Body of pancreas (tissue), 4 donors: ENCODE measurements at regions not wholly inside any gene's neighbourhood (a gene's known extent, or its start where the extent isn't known, plus 50 kb on each side); places are given as distances from the start of the nearest gene placed in this dataset.

Experiments used
- POLR2A ChIP-seq, 3 donors: fragments of 450-650 bp; IDR thresholded peaks; one replicate each; pipeline ENCODE4 v1.6.1; 2016; ENCODE audit warnings: antibody characterized with exemption in 3 of 3, mild to moderate bottlenecking in 2 of 3
- TF ChIP-seq, protein P1 (sequence below), 7 experiments: fragments of 450-650 bp in 4 of 7; fragments of 200-600 bp in 3 of 7; sonication (generic) in 3 of 7; IDR thresholded peaks; one replicate each; pipeline ENCODE4 v1.5.1; 2016 to 2019; ENCODE audit warnings: antibody characterized with exemption in 7 of 7

DNA sequence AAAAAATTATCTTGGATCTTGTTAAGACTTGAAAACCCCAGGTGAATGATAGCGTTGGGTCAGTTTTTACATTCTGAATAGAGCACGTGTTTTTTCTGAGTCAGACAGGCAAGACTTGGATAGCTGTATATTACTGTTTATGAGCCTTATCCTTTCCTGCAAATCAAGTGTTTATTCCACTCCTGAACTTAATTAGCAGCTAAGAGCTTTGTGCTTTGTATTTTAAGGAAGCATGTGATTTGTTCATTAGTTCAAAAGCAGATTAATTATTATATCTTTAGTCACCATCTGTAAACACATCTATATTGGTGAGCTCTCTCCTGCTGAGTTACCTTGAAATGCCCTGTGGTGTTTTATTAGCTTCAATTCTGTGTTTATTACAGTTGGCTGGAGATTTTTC lies 98.6 kb upstream of the PRPS1L1 start:
- TF ChIP-seq, protein P1, sequence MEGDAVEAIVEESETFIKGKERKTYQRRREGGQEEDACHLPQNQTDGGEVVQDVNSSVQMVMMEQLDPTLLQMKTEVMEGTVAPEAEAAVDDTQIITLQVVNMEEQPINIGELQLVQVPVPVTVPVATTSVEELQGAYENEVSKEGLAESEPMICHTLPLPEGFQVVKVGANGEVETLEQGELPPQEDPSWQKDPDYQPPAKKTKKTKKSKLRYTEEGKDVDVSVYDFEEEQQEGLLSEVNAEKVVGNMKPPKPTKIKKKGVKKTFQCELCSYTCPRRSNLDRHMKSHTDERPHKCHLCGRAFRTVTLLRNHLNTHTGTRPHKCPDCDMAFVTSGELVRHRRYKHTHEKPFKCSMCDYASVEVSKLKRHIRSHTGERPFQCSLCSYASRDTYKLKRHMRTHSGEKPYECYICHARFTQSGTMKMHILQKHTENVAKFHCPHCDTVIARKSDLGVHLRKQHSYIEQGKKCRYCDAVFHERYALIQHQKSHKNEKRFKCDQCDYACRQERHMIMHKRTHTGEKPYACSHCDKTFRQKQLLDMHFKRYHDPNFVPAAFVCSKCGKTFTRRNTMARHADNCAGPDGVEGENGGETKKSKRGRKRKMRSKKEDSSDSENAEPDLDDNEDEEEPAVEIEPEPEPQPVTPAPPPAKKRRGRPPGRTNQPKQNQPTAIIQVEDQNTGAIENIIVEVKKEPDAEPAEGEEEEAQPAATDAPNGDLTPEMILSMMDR (IDR thresholded peaks at IDR 0.05), result no peak
- no peak for TF ChIP-seq POLR2A (IDR thresholded peaks at IDR 0.05)
